Choroid plexus epithelial cell (primary cell): ENCODE measurements at regions not wholly inside any gene's neighbourhood (a gene's known extent, or its start where the extent isn't known, plus 50 kb on each side); places are given as distances from the start of the nearest gene placed in this dataset.

Source experiments
- DNase-seq: peaks from one replicate; pipeline ENCODE4 v3.0.0-alpha.2; 2010; ENCODE audit warnings: low read depth
- H3K4me3 ChIP-seq: 2 replicates; pipeline ENCODE4 v1.5.1; 2011; ENCODE audit warnings: low read depth, mild to moderate bottlenecking, control low read depth, low read length, moderate library complexity
- TF ChIP-seq, protein P1 (sequence below): conservative IDR thresholded peaks from 2 replicates; pipeline ENCODE4 v1.5.1; 2011; ENCODE audit warnings: low read depth, mild to moderate bottlenecking, control low read depth, inconsistent platforms, low read length, moderate library complexity

DNA sequence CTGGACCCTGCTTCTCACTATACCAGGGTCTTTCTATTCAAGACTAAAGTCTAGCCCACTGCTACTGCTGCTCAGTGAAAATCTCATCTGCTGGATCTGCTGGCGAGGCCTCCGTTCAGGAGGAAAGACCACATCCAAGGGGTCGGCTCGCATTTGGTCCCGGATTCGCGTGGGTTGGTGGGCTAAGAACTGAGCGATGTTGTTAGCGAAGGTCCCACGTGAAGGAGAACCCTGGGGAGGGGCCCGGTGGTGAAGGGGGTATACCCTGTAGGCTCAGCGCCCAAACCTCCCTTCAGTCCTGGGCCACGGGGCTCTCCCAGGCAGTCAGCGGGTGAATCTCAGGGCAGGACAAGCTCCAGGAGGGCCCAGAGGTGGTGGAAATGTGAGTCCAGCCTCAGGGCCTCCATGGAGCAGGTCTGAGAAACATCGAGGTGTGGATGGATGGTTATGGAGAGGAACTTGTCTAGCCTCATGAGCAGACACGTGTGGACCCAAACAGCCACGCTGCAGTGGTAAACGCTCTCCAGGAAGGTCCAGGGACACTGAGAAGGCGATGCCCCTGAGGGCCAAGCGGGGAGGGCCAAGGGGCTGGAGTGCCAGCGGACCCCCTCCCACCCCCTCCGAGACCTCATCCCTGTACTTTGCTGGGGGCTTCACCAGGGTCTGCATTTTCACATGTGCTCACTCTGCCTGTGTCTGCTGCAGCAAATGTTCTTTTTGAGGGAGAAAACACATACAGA, 152.3 kb downstream of the CTTN start:
- no peak for DNase-seq
- TF ChIP-seq, protein P1, sequence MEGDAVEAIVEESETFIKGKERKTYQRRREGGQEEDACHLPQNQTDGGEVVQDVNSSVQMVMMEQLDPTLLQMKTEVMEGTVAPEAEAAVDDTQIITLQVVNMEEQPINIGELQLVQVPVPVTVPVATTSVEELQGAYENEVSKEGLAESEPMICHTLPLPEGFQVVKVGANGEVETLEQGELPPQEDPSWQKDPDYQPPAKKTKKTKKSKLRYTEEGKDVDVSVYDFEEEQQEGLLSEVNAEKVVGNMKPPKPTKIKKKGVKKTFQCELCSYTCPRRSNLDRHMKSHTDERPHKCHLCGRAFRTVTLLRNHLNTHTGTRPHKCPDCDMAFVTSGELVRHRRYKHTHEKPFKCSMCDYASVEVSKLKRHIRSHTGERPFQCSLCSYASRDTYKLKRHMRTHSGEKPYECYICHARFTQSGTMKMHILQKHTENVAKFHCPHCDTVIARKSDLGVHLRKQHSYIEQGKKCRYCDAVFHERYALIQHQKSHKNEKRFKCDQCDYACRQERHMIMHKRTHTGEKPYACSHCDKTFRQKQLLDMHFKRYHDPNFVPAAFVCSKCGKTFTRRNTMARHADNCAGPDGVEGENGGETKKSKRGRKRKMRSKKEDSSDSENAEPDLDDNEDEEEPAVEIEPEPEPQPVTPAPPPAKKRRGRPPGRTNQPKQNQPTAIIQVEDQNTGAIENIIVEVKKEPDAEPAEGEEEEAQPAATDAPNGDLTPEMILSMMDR: no peak
- no peak overlapping the region for H3K4me3 ChIP-seq

DNA sequence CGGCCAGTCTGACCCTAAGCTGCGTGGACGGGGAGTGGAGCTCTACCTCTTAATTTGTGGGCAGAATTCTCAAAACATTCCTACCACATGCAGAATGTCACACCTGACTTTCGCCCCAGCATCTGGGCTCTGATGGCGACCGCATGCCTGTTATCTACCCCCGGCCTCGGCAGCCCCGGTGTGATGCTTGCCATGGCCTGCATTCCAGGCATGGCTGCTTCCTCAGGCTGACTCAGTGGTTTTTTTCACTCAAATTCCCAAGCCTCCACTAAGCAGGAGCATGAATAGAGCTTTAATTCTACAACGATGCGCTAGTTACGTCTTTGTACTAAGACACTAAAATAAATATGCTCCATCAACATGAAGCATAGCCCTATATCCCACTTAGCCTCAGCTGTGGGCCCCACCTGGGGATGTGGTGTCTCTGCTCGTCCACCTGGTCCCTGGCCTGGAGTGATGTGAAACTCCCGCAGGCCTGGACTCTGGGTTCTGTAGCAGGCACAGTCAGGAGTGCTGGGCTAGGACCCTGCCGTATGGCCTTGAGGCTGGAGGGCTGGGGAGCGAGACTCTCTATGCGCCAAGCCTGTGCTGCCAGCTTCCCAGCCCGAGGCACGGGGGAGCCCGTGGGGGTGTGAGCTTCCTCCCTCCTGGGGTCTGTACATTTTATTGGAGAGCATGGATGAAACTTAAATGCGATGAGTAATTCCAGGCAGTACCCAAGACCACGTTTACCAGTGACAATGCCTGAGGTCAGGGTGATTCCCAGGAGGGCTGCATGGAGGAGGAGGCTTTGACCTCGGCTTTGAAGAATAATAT, 153.2 kb downstream of the CTTN start:
- TF ChIP-seq, protein P1: no peak
- H3K4me3 ChIP-seq: no peak overlapping the region
- DNase-seq: no peak

DNA sequence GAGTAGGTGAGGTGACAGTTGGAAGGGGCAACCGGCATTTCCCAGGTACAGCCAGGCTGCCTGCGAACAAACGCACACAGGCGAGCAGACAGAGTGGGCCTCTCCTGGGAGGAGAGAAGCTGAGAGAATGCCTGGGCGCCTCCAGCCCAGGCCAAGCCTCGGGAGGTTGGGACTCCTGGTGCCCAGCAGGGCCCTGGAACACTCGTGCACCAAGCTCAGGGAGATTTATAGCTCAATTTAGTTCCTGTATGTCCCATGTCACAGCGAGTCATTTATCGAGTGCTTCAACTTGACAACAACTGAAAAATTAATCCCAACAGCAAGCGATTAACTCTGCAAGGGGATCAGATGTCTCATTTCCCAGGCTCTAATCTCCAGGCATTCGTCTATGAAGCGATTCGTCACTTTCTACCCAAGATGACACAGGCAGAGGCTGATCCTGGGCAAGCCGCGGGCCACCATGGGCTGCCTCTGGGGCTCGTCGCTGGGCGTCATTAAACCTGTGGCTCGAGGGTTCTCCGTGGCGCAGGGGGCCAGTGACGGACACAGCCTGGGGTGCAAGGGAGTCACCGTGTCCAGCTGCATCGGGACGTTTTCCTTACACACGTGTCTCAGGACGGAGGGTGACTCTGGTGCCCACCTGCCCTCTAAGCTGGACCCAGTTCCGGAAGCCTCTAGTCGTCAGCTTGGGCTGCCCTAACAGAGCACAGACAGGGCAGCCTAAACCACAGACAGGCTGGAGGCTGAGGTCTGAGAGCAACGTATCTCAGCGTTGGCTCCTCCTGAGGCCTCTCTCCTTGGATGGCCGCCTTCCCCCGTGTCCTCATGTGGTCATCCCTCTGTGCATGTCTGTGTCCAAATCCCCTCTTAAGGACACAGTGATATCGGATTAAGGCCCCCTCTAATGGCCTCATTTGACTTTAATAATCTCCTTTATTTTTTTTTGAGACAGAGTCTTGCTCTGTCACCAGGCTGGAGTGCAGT, 154.1 kb downstream of the CTTN start:
- TF ChIP-seq, protein P1: no peak
- no peak overlapping the region for H3K4me3 ChIP-seq
- no peak for DNase-seq

DNA sequence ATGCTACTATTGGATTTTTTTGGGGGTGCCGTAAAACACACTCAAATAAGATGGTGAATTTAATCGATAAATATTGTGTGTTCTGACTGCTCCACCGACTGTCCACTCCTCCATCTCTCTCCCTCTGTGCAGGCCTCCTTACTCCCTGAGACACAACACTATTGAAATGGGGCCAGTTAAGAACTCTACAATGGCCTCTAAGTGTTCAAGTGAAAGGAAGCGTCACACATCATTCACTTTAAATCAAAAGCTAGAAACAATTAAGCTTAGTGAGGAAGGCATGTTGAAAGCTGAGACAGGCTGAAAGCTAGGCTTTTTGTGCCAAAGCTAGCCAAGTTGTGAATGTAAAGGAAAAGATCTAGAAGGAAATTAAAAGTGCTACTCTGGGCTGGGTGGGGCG, 156.7 kb downstream of the CTTN start:
- TF ChIP-seq, protein P1: no peak
- no peak overlapping the region for H3K4me3 ChIP-seq
- no peak for DNase-seq

DNA sequence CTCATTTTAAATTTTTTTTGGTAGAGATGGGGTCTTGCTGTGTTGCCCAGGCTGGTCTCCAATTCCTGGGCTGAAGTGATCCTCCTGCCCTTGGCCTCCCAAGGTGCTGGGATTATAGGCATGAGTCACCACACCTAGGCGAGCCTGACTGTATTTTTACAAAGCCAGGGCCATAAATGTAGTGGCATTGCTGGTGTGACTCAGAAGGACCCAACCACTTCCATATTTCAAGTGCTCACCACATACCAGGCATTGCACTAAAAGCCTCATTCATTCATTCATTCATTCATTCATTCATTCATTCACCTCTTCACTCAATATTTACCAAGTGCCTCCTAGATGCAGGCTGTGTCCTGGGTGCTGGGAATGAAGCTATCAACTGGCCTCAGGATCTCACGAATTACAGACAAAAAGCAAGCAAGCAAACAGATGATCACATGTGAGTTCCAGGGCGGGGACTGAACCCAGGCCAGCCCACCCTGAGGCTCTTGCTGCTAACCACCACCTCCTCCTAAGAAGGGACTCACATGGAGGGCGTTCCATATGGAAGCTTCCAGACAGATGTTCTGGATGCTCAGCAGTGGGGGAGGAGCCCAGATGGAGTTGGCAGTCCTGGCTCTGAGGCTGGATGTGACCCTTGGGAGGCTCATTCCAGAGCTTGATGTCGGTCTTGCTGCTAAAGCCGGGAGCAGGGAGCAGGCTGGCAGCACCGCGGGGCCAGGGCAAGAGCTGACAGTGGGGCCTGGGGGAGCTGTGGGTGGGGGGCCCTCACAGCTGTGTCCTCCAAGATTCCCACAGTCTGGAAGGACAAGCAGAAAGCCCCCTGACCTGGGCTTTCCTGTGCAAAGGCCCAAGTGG, 158.8 kb downstream of the CTTN start:
- H3K4me3 ChIP-seq: no peak overlapping the region
- DNase-seq: no peak
- TF ChIP-seq, protein P1: no peak
